ENCODE measurements at regions not wholly inside any gene's neighbourhood (a gene's known extent, or its start where the extent isn't known, plus 50 kb on each side); places are given as distances from the start of the nearest gene placed in this dataset.

DNA sequence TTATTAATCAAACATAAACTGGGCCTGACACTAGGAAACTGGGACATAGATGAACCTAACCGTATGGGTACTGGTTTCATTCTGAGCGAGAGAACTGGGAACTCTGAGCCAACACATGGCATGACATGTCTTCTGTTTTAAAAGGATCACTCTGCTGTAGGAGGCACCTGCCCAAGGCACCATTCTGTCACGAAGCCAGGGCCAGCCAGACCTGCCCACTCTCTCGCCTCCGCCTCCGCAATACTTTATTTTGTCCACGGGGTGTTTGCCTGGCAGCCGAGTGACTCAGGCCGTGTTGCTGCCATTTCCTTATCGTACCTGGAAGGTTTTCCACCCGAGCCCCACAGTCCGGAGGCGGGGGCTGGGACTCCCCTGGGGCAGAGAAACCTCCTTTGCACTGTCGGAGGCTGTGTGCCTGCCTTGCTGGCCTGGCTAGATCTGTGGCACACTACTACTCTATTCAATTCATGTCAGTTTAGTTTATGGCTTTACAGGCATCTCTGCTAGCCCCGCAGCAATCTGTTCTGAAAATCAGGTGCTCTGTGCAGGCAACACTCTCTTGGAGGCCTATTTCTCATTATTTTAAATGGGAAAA, 120.4 kb upstream of the ACKR3 start:
- no peaks in the 10 kb centered on the region for H3K36me3 ChIP-seq
- no peaks in the 10 kb centered on the region for H3K27me3 ChIP-seq
- TF ChIP-seq, protein P1, sequence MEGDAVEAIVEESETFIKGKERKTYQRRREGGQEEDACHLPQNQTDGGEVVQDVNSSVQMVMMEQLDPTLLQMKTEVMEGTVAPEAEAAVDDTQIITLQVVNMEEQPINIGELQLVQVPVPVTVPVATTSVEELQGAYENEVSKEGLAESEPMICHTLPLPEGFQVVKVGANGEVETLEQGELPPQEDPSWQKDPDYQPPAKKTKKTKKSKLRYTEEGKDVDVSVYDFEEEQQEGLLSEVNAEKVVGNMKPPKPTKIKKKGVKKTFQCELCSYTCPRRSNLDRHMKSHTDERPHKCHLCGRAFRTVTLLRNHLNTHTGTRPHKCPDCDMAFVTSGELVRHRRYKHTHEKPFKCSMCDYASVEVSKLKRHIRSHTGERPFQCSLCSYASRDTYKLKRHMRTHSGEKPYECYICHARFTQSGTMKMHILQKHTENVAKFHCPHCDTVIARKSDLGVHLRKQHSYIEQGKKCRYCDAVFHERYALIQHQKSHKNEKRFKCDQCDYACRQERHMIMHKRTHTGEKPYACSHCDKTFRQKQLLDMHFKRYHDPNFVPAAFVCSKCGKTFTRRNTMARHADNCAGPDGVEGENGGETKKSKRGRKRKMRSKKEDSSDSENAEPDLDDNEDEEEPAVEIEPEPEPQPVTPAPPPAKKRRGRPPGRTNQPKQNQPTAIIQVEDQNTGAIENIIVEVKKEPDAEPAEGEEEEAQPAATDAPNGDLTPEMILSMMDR (IDR thresholded peaks at IDR 0.05): no peak
- H3K9me3 ChIP-seq: no peaks in the 10 kb centered on the region
- no peak for DNase-seq (ENCODE audit: low spot score)
- no peaks in the 10 kb centered on the region for H3K4me1 ChIP-seq
- H3K27ac ChIP-seq: no peak overlapping the region
- H3K4me3 ChIP-seq: no peak overlapping the region

DNA sequence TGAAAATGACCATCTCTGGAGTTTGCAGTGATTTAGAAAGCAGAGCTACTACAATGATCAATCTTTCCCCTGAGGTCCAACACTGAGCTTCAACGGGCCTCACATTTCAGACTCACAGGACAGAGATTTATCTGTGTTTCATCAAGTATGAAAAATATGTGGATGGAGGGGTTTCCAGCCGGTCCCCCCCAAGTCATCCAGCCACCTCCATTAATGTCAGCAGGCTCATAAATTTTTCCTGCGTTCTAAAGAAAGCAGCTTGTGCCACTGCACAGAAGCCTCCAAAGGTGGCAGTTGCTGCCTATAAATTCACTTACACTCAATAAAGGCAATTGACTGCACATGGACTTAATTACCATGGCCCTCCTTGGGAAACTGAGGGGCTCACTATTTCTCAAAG, 117.4 kb upstream of the ACKR3 start:
- no peak for DNase-seq (ENCODE audit: low spot score)
- H3K9me3 ChIP-seq: peaks cover 0 to under 1% of the 10 kb centered on the region in 2 donors
- H3K4me3 ChIP-seq: no peak overlapping the region
- TF ChIP-seq, protein P1 (IDR thresholded peaks at IDR 0.05): no peak
- no peaks in the 10 kb centered on the region for H3K4me1 ChIP-seq
- H3K27me3 ChIP-seq: no peaks in the 10 kb centered on the region
- no peak overlapping the region for H3K27ac ChIP-seq
- no peaks in the 10 kb centered on the region for H3K36me3 ChIP-seq

DNA sequence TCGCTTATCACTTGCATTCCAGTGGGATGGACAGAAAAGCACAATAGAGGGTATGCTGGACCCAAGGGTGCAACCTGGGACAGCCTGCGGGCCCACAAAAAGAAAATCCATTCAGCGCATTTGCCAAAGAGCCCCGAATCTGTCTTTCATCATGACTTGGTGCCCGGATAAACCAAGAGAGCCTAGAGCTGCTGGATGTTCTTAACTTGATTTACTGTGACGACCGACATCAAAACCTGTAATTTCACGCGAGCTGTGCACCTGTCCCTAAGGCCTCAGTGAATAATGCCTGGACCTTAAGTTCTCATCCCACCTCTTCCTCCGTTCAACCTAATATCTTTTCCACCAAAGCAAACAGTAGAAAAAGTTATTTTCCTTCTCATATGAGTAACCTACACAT, 115.5 kb upstream of the ACKR3 start:
- Histone ChIP-seq H3K9me3 (peaks cover 6 to 7% of the 10 kb centered on the region in 2 donors), H3K4me1 (no peaks in the 10 kb centered on the region), H3K36me3 (no peaks in the 10 kb centered on the region), H3K4me3 (no peak overlapping the region), H3K27ac (no peak overlapping the region), H3K27me3 (no peaks in the 10 kb centered on the region)
- TF ChIP-seq, protein P1 (IDR thresholded peaks at IDR 0.05): no peak
- DNase-seq (ENCODE audit: low spot score): no peak

DNA sequence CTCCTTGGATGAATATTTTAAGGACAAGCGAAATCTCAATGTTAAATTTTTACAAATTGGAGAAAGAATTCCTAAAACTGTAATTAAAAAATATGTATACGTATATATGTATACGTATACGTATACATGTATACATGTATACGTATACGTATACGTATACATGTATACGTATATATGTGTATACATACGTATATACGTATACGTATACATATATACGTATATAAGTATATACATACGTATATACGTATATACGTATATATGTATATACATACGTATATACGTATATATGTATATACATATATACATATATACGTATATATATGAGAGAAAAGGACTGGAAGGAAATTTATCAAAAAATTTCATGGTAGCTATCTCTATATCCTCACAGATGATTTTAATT, 110.2 kb upstream of the ACKR3 start:
- Histone ChIP-seq H3K9me3 (peaks cover 6 to 14% of the 10 kb centered on the region in 2 donors), H3K27ac (no peak overlapping the region), H3K36me3 (no peaks in the 10 kb centered on the region), H3K4me1 (no peaks in the 10 kb centered on the region), H3K27me3 (no peaks in the 10 kb centered on the region), H3K4me3 (no peak overlapping the region)
- no peak for DNase-seq (ENCODE audit: low spot score)
- TF ChIP-seq, protein P1 (IDR thresholded peaks at IDR 0.05): no peak

DNA sequence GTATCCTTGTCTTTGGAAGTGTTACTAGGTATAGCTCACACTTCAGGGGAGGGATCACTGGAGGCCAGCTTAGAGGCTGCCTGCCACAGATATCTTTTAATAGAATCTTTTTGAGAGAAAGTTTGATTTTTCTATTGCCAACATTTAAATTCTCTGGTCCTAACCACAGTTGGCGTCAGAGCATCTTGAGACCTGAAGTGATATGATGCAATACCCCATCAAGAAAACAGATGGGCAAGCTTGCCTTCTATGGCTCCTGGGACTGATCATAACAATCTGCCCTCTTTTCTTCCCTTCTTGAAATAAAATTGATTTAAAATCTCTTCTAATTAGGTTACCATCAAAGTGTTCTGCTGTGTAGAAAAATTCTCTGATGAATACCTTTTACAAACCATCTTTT, 105.5 kb upstream of the ACKR3 start:
- Histone ChIP-seq H3K27ac (no peak overlapping the region), H3K27me3 (no peaks in the 10 kb centered on the region), H3K36me3 (no peaks in the 10 kb centered on the region), H3K9me3 (peaks cover 0 to 26% of the 10 kb centered on the region in 2 donors), H3K4me3 (no peak overlapping the region), H3K4me1 (no peaks in the 10 kb centered on the region)
- DNase-seq (ENCODE audit: low spot score): no peak
- TF ChIP-seq, protein P1 (IDR thresholded peaks at IDR 0.05): no peak

Measured in right atrium auricular region (tissue), 2 donors.